Endothelial cell (in vitro differentiated cells): ENCODE measurements at regions not wholly inside any gene's neighbourhood (a gene's known extent, or its start where the extent isn't known, plus 50 kb on each side); places are given as distances from the start of the nearest gene placed in this dataset.

ENCODE experiments used
- DNase-seq: peaks from one replicate; pipeline ENCODE4 v3.0.0; 2021; ENCODE audit warnings: low spot score
- H3K27ac Mint-ChIP-seq: one replicate; pipeline ENCODE4 v1.8.0; 2021; ENCODE audit warnings: mixed read lengths, inconsistent platforms; ENCODE audit not compliant: unreplicated experiment
- H3K27me3 Mint-ChIP-seq: one replicate; pipeline ENCODE4 v1.8.0; 2021; ENCODE audit warnings: mild to moderate bottlenecking, moderate library complexity, mixed read lengths, inconsistent platforms; ENCODE audit not compliant: unreplicated experiment
- H3K36me3 Mint-ChIP-seq: one replicate; pipeline ENCODE4 v1.8.0; 2021; ENCODE audit warnings: mild to moderate bottlenecking, low read depth, mixed read lengths, inconsistent platforms; ENCODE audit not compliant: unreplicated experiment
- H3K4me1 Mint-ChIP-seq: one replicate; pipeline ENCODE4 v1.8.0; 2021; ENCODE audit warnings: mild to moderate bottlenecking, mixed read lengths, inconsistent platforms; ENCODE audit not compliant: unreplicated experiment
- H3K4me3 Mint-ChIP-seq: one replicate; pipeline ENCODE4 v1.8.0; 2021; ENCODE audit warnings: mild to moderate bottlenecking, mixed read lengths, inconsistent platforms; ENCODE audit not compliant: unreplicated experiment
- H3K9me3 Mint-ChIP-seq: one replicate; pipeline ENCODE4 v1.8.0; 2021; ENCODE audit warnings: mixed read lengths, inconsistent platforms; ENCODE audit not compliant: unreplicated experiment
- CTCF ChIP-seq: fragments of 200-600 bp; sonication (generic); IDR thresholded peaks from one replicate; pipeline ENCODE4 v1.5.0; 2021; ENCODE audit warnings: antibody characterized with exemption; ENCODE audit not compliant: unreplicated experiment

- Mint-ChIP-seq H3K36me3 (no peaks in the 10 kb centered on the region), H3K4me1 (peaks cover 3% of the 10 kb centered on the region), H3K9me3 (no peaks in the 10 kb centered on the region), H3K27ac (no peak overlapping the region), H3K27me3 (no peaks in the 10 kb centered on the region), H3K4me3 (no peak overlapping the region)
- TF ChIP-seq CTCF: no peak
- DNase-seq: no peak
Observed at GRCh38 chr5:24388448-24388847, 256.3 kb downstream of the CDH10 start.

GRCh38 chr5:24389968-24390367, 254.8 kb downstream of the CDH10 start:
- H3K9me3 Mint-ChIP-seq: no peaks in the 10 kb centered on the region
- H3K36me3 Mint-ChIP-seq: no peaks in the 10 kb centered on the region
- no peak overlapping the region for H3K27ac Mint-ChIP-seq
- no peaks in the 10 kb centered on the region for H3K27me3 Mint-ChIP-seq
- TF ChIP-seq CTCF: no peak
- no peak overlapping the region for H3K4me3 Mint-ChIP-seq
- H3K4me1 Mint-ChIP-seq: no peaks in the 10 kb centered on the region
- no peak for DNase-seq

GRCh38 chr5:24391816-24392215, 253.0 kb downstream of the CDH10 start:
- H3K4me3 Mint-ChIP-seq: no peak overlapping the region
- H3K27me3 Mint-ChIP-seq: no peaks in the 10 kb centered on the region
- H3K9me3 Mint-ChIP-seq: no peaks in the 10 kb centered on the region
- H3K4me1 Mint-ChIP-seq: no peaks in the 10 kb centered on the region
- H3K36me3 Mint-ChIP-seq: peaks cover under 1% of the 10 kb centered on the region
- H3K27ac Mint-ChIP-seq: no peak overlapping the region
- no peak for TF ChIP-seq CTCF
- DNase-seq: no peak

GRCh38 chr5:24397601-24398000, 247.2 kb downstream of the CDH10 start:
- H3K36me3 Mint-ChIP-seq: peaks cover 17% of the 10 kb centered on the region
- no peak for TF ChIP-seq CTCF
- H3K4me1 Mint-ChIP-seq: peaks cover 14% of the 10 kb centered on the region
- H3K27ac Mint-ChIP-seq: no peak overlapping the region
- H3K27me3 Mint-ChIP-seq: peaks cover 2% of the 10 kb centered on the region
- peaks cover 11% of the 10 kb centered on the region for H3K9me3 Mint-ChIP-seq
- no peak overlapping the region for H3K4me3 Mint-ChIP-seq
- no peak for DNase-seq

GRCh38 chr5:24401773-24402172, 243.0 kb downstream of the CDH10 start:
- Mint-ChIP-seq H3K4me1 (peaks cover 14% of the 10 kb centered on the region), H3K4me3 (no peak overlapping the region), H3K27ac (no peak overlapping the region), H3K36me3 (peaks cover 17% of the 10 kb centered on the region), H3K9me3 (peaks cover 11% of the 10 kb centered on the region), H3K27me3 (peaks cover 2% of the 10 kb centered on the region)
- no peak for TF ChIP-seq CTCF
- DNase-seq: no peak
